ENCODE measurements at regions not wholly inside any gene's neighbourhood (a gene's known extent, or its start where the extent isn't known, plus 50 kb on each side); places are given as distances from the start of the nearest gene placed in this dataset.

- no peak overlapping the region for H2BK15ac ChIP-seq (ENCODE audit: low read length)
- no peak overlapping the region for H4K8ac ChIP-seq (ENCODE audit: extremely low read depth, insufficient read depth, low read length)
- CTCF ChIA-PET (ENCODE audit: partially characterized antibody) = interaction anchor here (1.2 kb wide), 1 partner anchor 10 kb away, joined by 5 read pairs; no protein-coding TSS in a partner anchor
- no peak for DNase-seq (ENCODE audit: low read depth in 1 of 2, low spot score in 2 of 2)
- H2AFZ ChIP-seq (ENCODE audit: low read length) = no peak overlapping the region
- H3K18ac ChIP-seq (ENCODE audit: extremely low read depth, low read length) = no peak overlapping the region
- H3K79me2 ChIP-seq (ENCODE audit: control insufficient read depth in 1 of 2, insufficient read depth in 2 of 2, low read length in 2 of 2) = no peaks in the 10 kb centered on the region
- POLR2A ChIA-PET (ENCODE audit: partially characterized antibody) = no interaction called here
- H2BK5ac ChIP-seq (ENCODE audit: low read depth, low read length) = no peak overlapping the region
- H3K4me1 ChIP-seq (replicated peaks in 1 of 4; ENCODE audit: control insufficient read depth in 3 of 4, insufficient read depth in 4 of 4, low read length in 3 of 4) = no peaks in the 10 kb centered on the region
- no peak for FAIRE-seq
- H3K23ac ChIP-seq (ENCODE audit: insufficient read length) = no peak overlapping the region
- no peaks in the 10 kb centered on the region for H3K36me3 ChIP-seq (ENCODE audit: control insufficient read depth in 2 of 4, insufficient read depth in 4 of 4, low read length in 3 of 4)
- H3K14ac ChIP-seq (ENCODE audit: insufficient read length) = no peak overlapping the region
- H3K9me3 ChIP-seq (ENCODE audit: insufficient read depth in 2 of 2, low read depth in 1 of 2, low read length in 1 of 2) = no peaks in the 10 kb centered on the region
- H3K27me3 ChIP-seq (replicated peaks in 1 of 4; ENCODE audit: control insufficient read depth in 3 of 4, extremely low read depth in 1 of 4, insufficient read depth in 3 of 4, low read length in 3 of 4) = no peaks in the 10 kb centered on the region
- TF ChIP-seq SIRT6 (IDR thresholded peaks at IDR 0.05; ENCODE audit: low read length) (no peak), KDM1A (IDR thresholded peaks at IDR 0.05; ENCODE audit: borderline replicate concordance, low read length) (no peak), TAF7 (optimal IDR thresholded peaks at IDR 0.05; ENCODE audit: borderline replicate concordance, low read depth, low read length) (no peak), PHF8 (conservative IDR thresholded peaks at IDR 0.05; ENCODE audit: low read depth, low read length) (no peak), YY1 (IDR thresholded peaks at IDR 0.05; ENCODE audit: low read depth, low read length) (no peak), BCL11A (IDR thresholded peaks at IDR 0.05; ENCODE audit: low read depth in 2 of 2, low read length in 2 of 2) (no peak), GABPA (IDR thresholded peaks at IDR 0.05; ENCODE audit: borderline replicate concordance, insufficient read depth, low read length) (no peak), TCF12 (IDR thresholded peaks at IDR 0.05; ENCODE audit: low read depth, low read length) (no peak), SIN3A (conservative IDR thresholded peaks at IDR 0.05 in 1 of 2, IDR thresholded peaks at IDR 0.05 in 1 of 2; ENCODE audit: low read depth in 1 of 2, low read length in 2 of 2) (no peak), SP4 (IDR thresholded peaks at IDR 0.05; ENCODE audit: low read length) (no peak), BACH1 (IDR thresholded peaks at IDR 0.05; ENCODE audit: low read length) (no peak)
- TF ChIP-seq, protein P1, sequence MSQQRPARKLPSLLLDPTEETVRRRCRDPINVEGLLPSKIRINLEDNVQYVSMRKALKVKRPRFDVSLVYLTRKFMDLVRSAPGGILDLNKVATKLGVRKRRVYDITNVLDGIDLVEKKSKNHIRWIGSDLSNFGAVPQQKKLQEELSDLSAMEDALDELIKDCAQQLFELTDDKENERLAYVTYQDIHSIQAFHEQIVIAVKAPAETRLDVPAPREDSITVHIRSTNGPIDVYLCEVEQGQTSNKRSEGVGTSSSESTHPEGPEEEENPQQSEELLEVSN (IDR thresholded peaks at IDR 0.05) = no peak
- no peak overlapping the region for H2BK20ac ChIP-seq (ENCODE audit: low read length)
- H2BK120ac ChIP-seq (replicated peaks; ENCODE audit: low read depth, low read length) = no peak overlapping the region
- no peaks in the 10 kb centered on the region for H3K23me2 ChIP-seq (ENCODE audit: low read depth, low read length)
- H4K20me1 ChIP-seq (replicated peaks in 1 of 2; ENCODE audit: control insufficient read depth in 1 of 2, insufficient read depth in 2 of 2, low read length in 2 of 2) = no peaks in the 10 kb centered on the region
- H4K5ac ChIP-seq (ENCODE audit: insufficient read length, low read depth, low read length) = no peak overlapping the region
- no peak overlapping the region for H3K4me3 ChIP-seq (ENCODE audit: extremely low read depth in 1 of 4, insufficient read depth in 2 of 4, low read depth in 3 of 4, low read length in 4 of 4)
- H4K91ac ChIP-seq (replicated peaks; ENCODE audit: insufficient read length, low read length) = no peak overlapping the region
- H2AK5ac ChIP-seq (ENCODE audit: low read depth, low read length) = no peak overlapping the region
- no peaks in the 10 kb centered on the region for H3K79me1 ChIP-seq (ENCODE audit: low read depth, low read length)
- H3K9ac ChIP-seq (replicated peaks in 1 of 4; ENCODE audit: extremely low read depth in 1 of 4, low read depth in 3 of 4, low read length in 3 of 4) = no peak overlapping the region
- H3K27ac ChIP-seq (ENCODE audit: low read depth, low read length) = no peak overlapping the region
- no peak overlapping the region for H3K56ac ChIP-seq (replicated peaks; ENCODE audit: insufficient read length, low read depth, low read length)
- H2BK12ac ChIP-seq (ENCODE audit: low read depth, low read length) = no peak overlapping the region
- no peak overlapping the region for H3K4ac ChIP-seq (replicated peaks; ENCODE audit: insufficient read length, low read depth, low read length)
- no peak overlapping the region for H3K4me2 ChIP-seq (ENCODE audit: insufficient read depth in 1 of 2, low read depth in 2 of 2, low read length in 2 of 2)
Observed at GRCh38 chr4:187370918-187371317, 624.7 kb upstream of the ZFP42 start.

Measured in H1 (cell line).